ENCODE measurements at regions not wholly inside any gene's neighbourhood (a gene's known extent, or its start where the extent isn't known, plus 50 kb on each side); places are given as distances from the start of the nearest gene placed in this dataset.

DNA sequence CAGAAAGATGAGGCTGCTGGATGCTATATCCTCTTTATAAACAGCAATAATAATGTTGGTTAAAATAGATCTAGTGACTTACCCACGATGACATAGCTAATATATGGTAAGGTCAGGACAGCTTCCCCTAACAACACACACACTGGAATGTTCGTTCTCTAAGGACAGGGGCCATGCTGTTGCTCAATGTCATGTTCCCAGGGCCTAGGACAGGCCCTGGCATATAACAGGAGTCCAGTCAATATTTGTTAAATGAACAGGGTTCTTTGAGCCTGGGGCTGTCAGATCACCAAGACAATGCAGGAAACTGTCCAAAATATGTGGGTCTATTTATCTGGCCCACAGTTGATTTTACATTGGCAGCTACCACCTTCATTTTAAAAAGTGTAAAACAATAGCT, 207.1 kb upstream of the MEX3C start:
- no peak for DNase-seq

DNA sequence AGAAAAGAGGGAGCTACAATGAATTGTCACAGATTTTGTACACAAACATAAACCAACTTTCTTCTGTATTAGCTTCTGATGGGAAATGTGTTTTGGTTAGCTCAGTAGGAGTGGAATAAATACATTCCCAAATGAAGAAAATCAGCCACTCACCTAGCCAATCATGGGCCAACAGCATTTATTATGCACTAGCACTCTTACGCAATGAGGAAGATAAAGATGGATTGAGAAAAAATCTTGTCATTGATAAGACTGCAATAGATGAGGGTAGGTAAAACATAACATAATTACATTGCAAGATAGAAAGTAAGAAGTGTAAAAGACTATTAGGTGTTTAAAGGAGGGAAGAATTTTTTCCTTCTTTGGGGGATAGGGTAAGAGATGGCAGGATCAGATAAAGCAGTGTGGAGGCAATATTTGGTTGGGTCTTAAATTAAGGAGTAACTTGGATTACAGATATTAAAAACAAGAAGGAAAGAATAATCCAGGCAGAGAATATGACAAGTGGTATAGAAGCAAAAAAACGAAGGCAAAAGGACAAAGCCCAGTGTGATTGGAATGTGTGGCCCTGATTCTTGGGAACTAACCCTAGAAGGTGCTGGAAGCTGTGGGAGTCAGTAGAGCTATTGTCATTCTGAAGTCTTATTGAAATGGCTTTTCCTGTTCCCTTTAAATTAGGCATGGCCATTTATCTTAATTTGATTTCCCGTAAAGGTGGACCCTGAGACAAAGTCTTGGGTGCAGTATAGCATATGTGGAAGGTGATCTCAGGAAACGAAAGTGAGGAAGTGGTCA, 208.4 kb upstream of the MEX3C start:
- DNase-seq, result no peak

DNA sequence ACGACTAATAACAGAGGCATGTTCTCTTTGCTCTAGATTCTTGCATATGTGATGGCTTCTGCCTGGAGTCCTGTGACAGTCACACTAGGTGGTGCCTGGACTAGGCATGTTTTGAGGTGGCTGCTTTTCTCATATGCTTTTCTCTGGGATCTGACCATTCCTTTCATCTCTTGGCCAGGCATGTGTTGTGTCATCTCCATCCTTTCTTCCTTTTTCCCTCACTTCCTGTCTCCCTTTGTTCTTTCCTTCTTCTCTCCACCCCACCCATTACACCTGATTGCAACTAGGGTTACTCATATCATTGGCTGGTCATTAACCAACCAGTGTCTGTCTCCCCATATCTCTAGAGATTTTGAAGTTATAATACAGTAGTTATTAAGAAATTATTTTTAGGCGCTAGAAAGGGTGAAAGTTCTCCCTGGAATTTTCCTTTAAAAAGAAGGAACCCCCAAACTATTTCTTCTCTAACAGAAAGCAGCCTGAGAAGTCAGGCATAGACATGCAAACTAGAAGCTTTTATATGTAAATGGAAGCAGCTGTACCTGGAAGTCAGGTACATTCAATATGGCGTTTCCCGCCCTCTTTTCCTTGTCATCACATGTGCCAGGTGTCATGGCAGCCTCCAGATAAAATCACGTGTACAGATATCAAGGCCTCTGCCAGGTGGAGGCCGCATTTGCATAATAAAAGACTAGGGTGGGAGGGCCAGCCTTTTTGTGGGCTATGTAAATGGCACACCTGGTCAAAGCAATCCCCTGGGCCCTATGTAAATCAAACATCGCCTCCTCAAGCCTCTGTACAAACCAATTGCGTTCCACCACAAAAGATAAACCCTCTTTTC, 220.4 kb upstream of the MEX3C start:
- no peak for DNase-seq

DNA sequence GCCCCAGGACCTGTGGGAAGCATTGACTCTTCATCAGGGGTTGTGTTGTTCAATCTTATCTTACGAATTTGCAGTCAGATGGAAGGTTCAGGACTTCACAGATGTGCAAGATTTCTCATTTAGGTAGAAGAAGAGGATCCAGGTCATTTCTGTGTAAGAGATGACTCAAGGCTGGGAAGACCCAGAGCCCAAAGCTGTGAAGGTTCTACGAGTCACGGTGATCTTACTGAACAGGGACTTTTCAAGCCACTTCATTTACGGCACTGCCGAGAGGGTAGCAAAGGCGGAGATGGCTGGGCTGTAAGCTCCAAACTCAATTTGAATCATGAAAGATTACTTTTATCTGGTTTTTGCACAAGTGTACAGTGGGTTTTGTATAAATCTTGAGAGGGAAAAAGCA, 228.0 kb upstream of the MEX3C start:
- DNase-seq, result no peak

DNA sequence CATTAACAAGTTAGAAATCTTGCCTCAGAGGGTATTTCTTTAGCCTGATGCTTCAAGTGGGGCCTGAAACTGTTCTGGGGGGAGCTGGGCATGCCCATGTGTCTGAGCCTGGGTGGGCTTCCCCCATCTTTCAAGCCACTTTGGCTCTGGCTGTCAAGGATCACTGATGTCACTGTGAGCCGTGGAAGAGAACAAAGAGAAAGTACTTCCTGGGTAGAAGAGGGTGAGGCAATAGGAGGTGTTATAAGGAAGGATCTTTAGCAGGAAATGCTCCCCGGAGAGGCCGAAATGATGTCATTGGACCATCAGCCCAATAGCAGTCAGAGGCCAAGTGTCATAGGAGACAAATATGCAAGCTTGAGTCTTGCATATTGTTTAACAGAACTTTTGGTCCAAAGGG, 228.4 kb upstream of the MEX3C start:
- no peak for DNase-seq

DNA sequence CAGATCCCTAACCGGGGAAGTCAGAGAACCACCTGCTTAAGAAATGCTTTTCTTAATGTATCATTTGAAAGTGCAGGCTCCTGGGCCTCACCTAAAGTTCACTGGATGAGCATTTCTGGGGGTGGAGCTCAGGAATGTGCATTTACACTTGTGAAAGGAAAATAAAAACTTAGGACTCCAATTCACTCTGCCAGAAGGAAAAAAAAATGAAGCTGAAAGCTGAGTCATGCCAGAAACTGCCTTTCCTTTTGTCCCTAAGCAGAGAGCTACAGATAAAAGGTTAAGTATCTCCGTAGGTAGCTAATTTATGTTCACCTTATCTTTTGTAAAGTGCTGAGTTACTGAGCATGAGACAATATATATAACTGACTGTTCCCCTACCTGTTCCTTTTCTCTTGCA, 229.5 kb upstream of the MEX3C start:
- no peak for DNase-seq

DNA sequence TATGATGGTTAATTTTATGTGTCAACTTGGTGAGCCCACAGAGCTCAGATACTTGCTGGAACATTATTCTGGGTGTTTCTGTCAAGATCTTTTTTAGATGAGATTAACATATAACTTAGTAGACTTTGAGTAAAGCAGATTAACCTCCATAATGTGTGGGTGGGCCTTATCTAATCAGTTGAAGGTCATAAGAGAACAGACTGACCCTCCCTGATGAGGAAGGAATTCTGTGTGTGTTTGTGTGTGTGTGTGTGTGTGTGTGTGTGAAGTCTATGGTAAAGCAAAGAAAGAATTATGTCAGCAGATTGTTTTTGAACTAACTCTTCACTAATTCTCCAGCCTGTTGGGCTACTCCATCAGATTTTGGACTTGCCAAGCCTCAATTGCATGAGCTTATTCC, 232.2 kb upstream of the MEX3C start:
- no peak for DNase-seq

DNA sequence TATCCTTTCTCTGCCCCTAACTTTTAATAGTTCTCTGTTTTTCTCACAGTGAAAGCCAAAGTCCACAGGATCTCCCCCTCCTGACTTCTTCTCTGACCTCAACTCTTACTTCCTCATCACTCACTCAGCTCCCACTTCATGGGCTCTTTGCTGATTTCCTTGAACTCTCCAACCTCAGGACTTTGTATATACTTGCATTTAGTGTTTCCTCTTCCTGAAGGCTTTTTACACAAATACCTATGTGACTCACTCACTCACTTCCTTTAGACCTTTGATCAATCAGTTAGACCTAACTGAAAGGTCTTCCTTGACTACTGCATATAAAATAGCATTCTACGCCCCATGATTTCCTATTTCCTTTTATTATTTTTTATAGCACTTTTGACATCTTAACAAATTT, 233.1 kb upstream of the MEX3C start:
- DNase-seq, result no peak

DNA sequence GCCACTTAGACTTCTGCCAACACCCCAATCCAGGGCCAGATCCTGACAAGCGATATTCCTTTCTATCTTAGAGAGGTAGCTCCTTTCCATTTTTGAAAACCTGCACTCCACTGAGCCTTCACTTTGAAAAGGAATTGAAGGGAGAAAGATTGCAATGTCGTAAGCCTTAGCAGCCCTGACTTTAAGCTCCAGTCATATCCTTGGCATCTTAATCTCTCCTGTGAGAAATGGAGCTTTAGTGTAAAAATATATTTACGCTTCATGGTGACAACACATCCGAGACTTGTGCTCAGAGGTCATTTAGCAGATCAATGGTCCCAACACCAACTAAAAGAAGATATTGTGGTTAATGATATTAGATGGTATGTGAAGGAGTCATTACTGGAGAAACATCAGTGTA, 235.8 kb upstream of the MEX3C start:
- DNase-seq, result no peak

DNA sequence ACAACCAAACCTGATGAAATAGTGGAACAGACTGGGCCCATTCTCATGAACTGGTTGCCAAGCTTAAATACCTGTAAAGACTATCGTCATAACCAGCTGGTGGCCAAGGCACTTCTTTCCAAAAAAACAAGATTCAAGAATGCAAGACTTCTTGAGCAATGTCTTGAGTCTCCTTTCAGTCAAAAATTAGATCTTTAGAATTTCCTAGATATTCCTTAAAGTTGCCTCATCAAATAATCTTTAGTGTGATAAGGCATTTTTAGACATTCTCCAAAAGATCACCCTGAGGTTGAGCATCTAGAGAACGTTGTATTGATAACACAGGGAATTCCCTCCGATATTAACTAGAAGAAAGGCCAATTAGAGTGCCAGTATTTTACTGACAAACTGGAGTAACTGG, 236.4 kb upstream of the MEX3C start:
- DNase-seq, result no peak

DNA sequence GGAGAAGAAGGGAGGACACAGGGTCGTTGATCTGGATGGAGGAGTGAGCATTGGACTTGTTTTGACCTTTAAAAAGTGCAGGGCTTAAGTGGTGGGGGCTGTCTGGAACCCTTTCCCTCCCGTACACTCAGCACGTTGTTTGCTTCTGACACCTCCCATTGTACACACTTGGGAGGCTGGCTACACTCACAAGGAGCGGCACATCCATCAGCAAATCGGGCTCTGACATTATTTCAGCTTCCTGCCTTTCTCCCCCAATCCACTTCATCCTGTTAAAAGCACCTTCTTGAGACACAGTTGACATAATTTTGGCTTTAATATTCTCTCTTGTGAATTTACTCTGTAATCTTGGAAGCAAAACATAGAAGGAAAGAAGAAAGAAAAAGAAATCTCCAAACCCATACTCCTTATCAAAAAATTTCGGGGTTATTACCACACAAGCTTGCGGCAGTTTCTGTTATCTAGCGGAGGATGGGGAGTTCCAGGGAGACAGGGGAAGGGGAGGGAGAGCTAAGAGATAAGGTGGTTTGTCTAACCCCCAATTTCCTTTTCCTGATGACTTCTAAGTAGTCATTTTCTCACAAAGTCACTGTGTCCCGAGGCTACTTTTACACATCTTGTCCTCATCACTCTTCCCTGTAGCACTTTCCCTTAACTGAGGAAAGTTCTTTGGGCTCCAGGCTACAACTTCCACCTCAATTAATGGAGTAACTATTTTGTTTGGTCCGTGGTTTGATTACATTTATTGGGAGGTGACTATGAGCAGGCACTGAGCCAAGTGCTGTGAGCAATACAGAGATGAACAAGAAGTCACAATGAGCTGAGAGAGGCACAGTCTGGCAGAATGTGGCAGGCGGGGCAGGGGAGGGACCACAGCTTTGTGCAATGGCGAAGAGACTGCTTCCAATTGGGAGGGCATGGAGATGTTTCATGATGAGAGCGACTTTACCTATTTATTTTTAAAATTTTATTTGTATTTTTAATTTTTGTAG, 240.1 kb upstream of the MEX3C start:
- no peak for DNase-seq

DNA sequence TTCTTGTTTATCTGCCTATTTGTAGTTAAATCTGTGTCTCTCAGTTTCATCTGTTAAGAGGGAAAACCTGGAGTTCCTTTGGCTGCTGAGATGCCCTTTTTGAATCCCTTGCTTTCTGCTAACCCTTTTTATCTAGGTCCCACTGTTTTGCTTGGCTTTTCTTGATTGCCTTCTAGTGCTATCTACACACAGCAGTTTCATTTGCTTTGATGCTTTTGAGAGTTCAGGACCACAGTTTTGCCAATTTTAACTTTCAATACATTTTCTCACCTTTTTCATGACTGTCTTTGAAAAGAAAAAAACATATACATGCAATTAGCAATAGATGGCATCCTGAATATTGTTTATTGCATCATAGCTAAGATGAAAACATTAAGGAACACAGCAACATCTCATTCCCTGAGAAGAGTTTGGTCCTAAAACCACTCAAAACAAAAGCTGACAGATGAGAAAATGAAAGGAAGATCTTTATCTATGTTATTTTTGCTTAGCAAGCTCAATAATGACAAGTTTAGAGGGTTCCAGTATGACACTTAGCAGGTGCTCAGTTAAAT, 241.4 kb upstream of the MEX3C start:
- no peak for DNase-seq

DNA sequence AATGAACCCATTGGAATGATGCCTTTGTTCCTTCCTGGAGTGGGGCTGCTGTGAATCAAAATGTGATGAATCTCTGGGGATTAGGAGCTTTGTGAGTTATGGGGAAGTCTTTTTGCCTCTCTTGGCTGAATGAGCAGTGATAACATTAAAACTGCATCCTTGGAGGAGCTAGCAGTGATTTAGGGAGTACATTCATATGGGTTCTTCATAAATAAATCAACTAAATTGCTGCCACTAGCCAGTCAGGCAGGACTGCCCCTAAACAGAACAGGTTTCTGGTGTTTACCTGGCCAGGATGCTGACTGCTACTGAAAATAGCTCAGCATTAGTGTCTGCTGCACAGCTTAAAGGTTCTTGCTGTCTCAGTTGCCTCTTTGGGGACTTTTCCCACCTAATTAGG, 244.5 kb upstream of the MEX3C start:
- no peak for DNase-seq

DNA sequence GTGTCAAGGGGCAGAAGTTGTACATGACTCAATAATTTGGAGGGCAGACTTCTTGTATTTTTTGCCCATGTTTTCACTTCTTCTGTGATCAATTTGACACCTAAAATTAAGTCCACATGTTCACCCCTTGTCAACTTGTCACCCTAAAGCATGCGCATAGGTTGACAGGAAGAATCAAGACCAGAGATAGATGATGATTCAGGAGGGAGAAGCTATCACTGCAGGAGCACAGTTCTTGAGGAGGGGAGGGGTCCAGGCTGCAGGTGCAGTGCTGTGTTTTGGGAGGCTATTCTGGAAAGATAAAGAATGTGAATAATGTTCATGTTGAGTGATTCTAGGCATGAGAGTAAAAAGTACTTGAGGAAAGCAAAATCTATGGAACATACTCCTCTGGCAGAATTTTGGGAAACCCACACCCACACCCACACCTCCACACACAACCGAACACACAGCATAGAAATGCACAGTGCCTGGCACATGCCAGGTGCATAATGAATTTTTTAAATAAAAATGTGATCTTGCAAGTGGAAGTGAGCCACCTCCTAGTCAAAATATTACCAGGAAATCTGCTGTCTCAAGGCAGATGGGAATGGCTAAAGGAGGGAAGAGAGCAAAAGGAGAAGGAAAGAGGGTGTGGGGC, 249.2 kb upstream of the MEX3C start:
- DNase-seq, result no peak

DNA sequence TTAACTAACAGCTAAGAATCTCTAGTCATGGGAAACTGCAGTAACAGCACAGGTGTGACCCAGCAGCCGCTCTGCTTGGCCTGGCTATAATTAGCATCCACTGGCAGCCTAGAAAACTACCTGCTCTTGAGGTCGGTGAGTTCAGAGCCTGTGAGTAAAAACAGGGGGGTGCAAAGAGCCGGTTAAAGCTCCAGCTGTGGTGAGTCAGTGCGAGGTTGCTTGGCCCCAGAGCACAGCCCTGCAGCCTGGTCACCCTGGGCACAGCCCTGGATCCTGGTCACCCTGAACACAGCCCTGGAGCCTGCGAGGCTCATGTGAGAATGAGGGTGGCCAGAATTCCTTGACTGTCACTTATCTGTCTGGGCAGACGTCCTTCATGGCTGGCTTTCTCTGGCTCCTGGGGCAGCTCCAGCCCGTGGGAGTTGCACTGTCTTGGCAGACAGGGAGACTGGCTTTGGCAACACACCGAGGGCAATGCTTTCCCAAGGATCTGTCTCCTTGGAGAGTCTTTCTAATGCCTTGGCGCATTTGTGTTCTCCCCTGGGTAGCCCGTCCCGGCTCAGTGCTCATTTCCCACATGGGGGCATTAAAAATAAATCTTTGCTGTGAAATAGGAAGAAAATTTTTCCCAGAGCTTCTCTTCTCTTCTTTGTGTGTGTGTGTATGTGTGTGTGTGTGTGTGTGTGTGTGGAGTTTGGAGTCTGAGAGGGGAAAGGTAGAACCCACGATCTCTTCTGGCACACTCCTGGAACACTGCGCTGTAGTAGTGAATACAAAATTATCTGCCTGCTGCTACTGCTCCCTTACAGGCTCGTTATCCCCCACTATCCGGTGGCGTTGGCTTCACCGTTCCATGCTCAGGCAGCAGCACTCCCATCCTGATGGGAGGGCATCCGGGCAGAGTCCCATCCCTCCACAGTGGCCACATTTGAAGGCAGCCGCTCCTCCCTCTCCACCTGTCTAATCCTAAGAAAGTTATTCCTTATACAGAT, 250.2 kb upstream of the MEX3C start:
- DNase-seq, result no peak

DNA sequence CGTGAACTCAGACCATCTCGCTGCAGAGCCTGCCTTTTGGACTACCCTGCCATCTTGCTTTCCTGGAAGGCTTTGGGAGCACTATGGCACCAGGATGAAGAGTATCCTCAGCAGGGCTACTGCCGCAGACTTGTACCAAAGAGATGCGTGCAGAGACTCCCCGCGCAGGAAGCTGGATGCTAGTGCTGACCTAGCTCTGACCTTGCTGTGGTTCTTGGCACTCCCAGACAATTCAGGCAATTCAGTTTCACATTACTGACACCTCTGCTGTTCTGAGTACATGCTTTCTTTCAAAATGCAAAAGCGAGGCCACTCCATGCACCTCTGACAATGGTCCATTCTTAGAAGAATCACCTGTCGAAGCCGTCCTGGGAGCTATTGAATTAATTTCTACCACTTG, 251.5 kb upstream of the MEX3C start:
- DNase-seq, result no peak

DNA sequence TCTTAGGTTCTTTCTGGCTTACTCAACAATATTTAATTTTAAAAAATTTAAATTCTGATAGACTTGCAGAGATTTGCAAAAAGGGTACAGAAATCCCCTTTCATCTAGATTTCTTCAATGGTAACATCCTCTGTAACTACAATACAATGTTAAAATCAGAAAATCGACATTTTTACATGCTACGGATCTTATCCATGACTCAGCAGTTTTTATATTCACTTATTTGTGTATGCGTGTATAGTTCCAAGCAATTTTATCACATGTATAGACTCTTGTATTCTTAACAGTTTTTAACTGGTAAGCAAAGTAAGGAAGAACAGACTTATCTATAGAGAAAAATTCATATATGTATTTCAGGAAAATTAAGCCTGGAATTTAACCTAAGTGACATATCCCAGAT, 256.1 kb upstream of the MEX3C start:
- no peak for DNase-seq

DNA sequence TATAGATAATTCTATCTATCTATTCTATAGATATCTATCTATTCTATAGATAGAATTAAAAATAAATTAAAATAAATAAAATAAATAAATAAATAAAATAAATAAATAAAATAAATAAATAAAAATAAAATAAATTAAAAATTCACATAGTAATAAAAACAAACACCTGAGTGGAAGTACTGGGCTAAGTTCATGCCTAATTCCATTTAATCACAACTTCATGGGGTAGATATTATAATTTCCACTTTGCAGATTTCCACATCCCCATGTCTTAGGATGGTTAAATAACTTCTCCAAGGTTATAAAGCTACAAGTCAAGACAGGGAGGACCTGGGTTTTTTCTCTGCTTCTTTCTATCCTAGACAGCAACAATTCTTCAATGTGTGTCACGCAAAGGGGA, 261.4 kb upstream of the MEX3C start:
- no peak for DNase-seq

DNA sequence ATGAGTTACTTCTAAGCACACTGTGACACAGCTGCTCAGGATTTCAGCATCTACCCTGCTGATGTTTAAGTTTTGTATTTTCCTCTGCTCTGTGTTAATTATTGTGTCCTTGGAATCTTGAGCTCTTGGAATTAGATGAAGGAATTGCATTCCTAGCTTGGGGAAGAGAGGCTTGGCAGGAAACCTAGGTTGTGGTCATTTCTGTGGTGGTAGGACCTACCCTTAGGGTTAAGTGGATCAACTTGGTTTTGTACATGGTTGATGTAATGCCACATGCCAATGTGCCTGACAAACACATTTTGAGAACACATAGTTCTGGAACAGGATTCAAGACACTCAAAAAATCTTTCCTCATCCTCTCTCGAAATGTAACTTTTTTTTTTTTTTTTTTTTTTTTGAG, 264.5 kb upstream of the MEX3C start:
- DNase-seq, result no peak

DNA sequence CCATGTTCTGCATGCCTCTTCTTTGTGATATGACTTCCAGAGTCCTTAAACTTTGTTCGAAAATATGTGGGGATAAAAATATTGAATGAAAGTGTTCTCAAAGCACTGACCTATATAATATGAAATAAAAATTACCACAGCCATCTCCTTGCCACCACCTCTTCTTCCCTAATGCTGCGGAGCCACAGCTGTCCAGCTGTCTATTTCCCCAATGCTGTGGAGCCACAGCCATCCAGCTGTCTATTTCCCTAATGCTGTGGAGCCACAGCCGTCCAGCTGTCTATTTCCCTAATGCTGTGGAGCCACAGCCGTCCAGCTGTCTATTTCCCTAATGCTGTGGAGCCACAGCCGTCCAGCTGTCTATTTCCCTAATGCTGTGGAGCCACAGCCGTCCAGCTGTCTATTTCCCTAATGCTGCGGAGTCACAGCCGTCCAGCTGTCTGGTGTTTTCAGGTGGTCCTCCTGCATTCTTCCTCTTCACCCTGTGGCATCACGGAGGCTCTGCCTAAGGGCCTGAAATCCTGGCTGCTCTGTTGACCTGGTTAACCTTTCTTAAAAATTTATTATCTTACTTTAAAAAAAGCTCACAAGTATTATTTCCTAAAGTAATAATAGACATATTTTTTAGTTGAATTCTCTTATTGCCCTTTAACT, 266.1 kb upstream of the MEX3C start:
- DNase-seq, result no peak

DNA sequence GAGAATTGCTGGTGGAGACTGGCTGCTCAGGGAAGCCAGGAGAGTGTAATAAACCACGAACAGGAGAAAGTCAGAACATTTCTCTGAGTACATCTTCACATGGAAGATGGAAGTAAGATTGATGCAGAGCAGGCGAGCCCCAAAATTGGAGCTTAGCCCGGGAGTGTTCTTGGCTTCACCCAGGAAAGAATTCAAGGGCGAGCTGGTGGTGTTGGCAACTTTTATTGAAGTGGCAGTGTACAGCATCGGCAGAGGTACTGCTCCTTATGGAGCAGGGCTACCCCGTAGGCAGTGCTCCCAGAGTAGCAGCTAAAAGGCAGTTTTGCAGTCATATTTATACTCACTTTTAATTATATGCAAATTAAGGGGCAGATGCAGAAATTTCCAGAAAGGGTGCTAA, 281.4 kb upstream of the MEX3C start:
- DNase-seq, result no peak

Data from NCI-H1048 (cell line).